HEK293 (cell line): ENCODE measurements at regions not wholly inside any gene's neighbourhood (a gene's known extent, or its start where the extent isn't known, plus 50 kb on each side); places are given as distances from the start of the nearest gene placed in this dataset.

Experiments
- CTCF ChIA-PET: fragments of 350-600 bp; formaldehyde crosslinking; extraction: SDS; loops from one replicate; lab custom pipeline; 2021; ENCODE audit warnings: antibody characterized with exemption; lab: Yijun Ruan, JAX
- POLR2A ChIA-PET: fragments of 300-600 bp; formaldehyde crosslinking; extraction: SDS; loops from one replicate; lab custom pipeline; 2020; ENCODE audit warnings: antibody characterized with exemption, inconsistent platforms; lab: Yijun Ruan, JAX
- H3K27ac ChIP-seq: fragments of 200-500 bp; sonication (Bioruptor generic); 2 replicates; pipeline ENCODE4 v1.5.1; 2014; ENCODE audit warnings: low read depth, low read length, control low read depth, inconsistent platforms; ENCODE audit errors: extremely low read depth
- H3K36me3 ChIP-seq, 2 experiments: fragments of 200-500 bp in 1 of 2; sonication (Bioruptor generic) in 1 of 2; 1 replicate in 1 of 2; 2 replicates in 1 of 2; pipeline ENCODE4 v1.5.1; 2014 to 2017; ENCODE audit warnings: inconsistent platforms in 2 of 2, low read length in 2 of 2; ENCODE audit not compliant: control insufficient read depth in 2 of 2, insufficient read depth in 1 of 2
- H3K4me1 ChIP-seq: fragments of 200-500 bp; sonication (Bioruptor generic); 2 replicates; pipeline ENCODE4 v1.5.1; 2014; ENCODE audit warnings: mild to moderate bottlenecking, low read length, inconsistent platforms; ENCODE audit not compliant: control insufficient read depth, insufficient read depth
- H3K4me3 ChIP-seq: 2 replicates; pipeline ENCODE4 v1.5.1; 2011; ENCODE audit warnings: low read depth, mild to moderate bottlenecking, control low read depth, low read length, moderate library complexity
- H3K9me3 ChIP-seq: fragments of 200-500 bp; sonication (Bioruptor generic); 2 replicates; pipeline ENCODE4 v1.5.1; 2014; ENCODE audit warnings: low read depth, low read length, inconsistent platforms; ENCODE audit not compliant: control insufficient read depth, insufficient read depth
- GFI1B ChIP-seq: fragments of 450-650 bp; formaldehyde crosslinking; IDR thresholded peaks from 2 replicates; pipeline ENCODE4 v1.5.1; 2016; ENCODE audit warnings: missing biosample characterization, missing genetic modification characterization
- KLF8 ChIP-seq: fragments of 450-650 bp; formaldehyde crosslinking; IDR thresholded peaks from 2 replicates; pipeline ENCODE4 v1.5.1; 2016; ENCODE audit warnings: missing biosample characterization, missing genetic modification characterization
- OSR2 ChIP-seq: fragments of 450-650 bp; formaldehyde crosslinking; IDR thresholded peaks from 2 replicates; pipeline ENCODE4 v1.5.1; 2016; ENCODE audit warnings: missing biosample characterization, missing genetic modification characterization
- SETDB1 ChIP-seq: IDR thresholded peaks from one replicate; pipeline ENCODE4 v1.6.1; 2017; ENCODE audit warnings: mild to moderate bottlenecking, low read length, moderate library complexity, mixed read lengths; ENCODE audit not compliant: insufficient read length
- ZBTB21 ChIP-seq: fragments of 450-650 bp; formaldehyde crosslinking; IDR thresholded peaks from 2 replicates; pipeline ENCODE4 v1.5.1; 2017; ENCODE audit warnings: missing biosample characterization, missing genetic modification characterization
- ZNF112 ChIP-seq: fragments of 450-650 bp; formaldehyde crosslinking; IDR thresholded peaks from 2 replicates; pipeline ENCODE4 v1.5.0; 2017; ENCODE audit warnings: missing biosample characterization, missing genetic modification characterization
- ZNF138 ChIP-seq: fragments of 450-650 bp; formaldehyde crosslinking; IDR thresholded peaks from 2 replicates; pipeline ENCODE4 v1.5.1; 2016; ENCODE audit warnings: missing biosample characterization, missing genetic modification characterization, borderline replicate concordance
- ZNF239 ChIP-seq: fragments of 450-650 bp; formaldehyde crosslinking; IDR thresholded peaks from 2 replicates; pipeline ENCODE4 v1.5.1; 2016; ENCODE audit warnings: missing biosample characterization, missing genetic modification characterization
- ZNF513 ChIP-seq: fragments of 450-650 bp; IDR thresholded peaks from 2 replicates; pipeline ENCODE4 v1.5.1; 2018; ENCODE audit warnings: missing biosample characterization, missing genetic modification characterization
- ZNF544 ChIP-seq: fragments of 450-650 bp; formaldehyde crosslinking; IDR thresholded peaks from 2 replicates; pipeline ENCODE4 v1.5.0; 2017; ENCODE audit warnings: missing biosample characterization, missing genetic modification characterization
- ZNF621 ChIP-seq: fragments of 450-650 bp; formaldehyde crosslinking; IDR thresholded peaks from 2 replicates; pipeline ENCODE4 v1.5.1; 2017; ENCODE audit warnings: missing biosample characterization, missing genetic modification characterization
- ZNF624 ChIP-seq: fragments of 450-650 bp; formaldehyde crosslinking; IDR thresholded peaks from 2 replicates; pipeline ENCODE4 v1.5.1; 2017; ENCODE audit warnings: missing biosample characterization, missing genetic modification characterization
- ZNF768 ChIP-seq: fragments of 450-650 bp; formaldehyde crosslinking; IDR thresholded peaks from 2 replicates; pipeline ENCODE4 v1.5.1; 2018; ENCODE audit warnings: missing biosample characterization, mild to moderate bottlenecking, missing genetic modification characterization
- ZNF843 ChIP-seq: fragments of 450-650 bp; formaldehyde crosslinking; IDR thresholded peaks from 2 replicates; pipeline ENCODE4 v1.5.1; 2016; ENCODE audit warnings: missing biosample characterization, missing genetic modification characterization
- ZSCAN18 ChIP-seq: fragments of 450-650 bp; formaldehyde crosslinking; IDR thresholded peaks from 2 replicates; pipeline ENCODE4 v1.5.1; 2016; ENCODE audit warnings: missing biosample characterization, missing genetic modification characterization
- TF ChIP-seq, protein P1 (sequence below): fragments of 450-650 bp; formaldehyde crosslinking; IDR thresholded peaks from 2 replicates; pipeline ENCODE4 v1.5.1; 2016; ENCODE audit warnings: missing biosample characterization, missing genetic modification characterization, borderline replicate concordance

GRCh38 chr12:91989143-91989542 lies 156.5 kb downstream of the BTG1 start:
- no peaks in the 10 kb centered on the region for H3K36me3 ChIP-seq
- ChIA-PET CTCF (no interaction called here), POLR2A (no interaction called here)
- no peak overlapping the region for H3K4me3 ChIP-seq
- H3K27ac ChIP-seq = no peak overlapping the region
- no peaks in the 10 kb centered on the region for H3K9me3 ChIP-seq
- no peaks in the 10 kb centered on the region for H3K4me1 ChIP-seq
- TF ChIP-seq SETDB1 = no peak
- peak; percentile 52; the same call in 1 of the 2 replicates for TF ChIP-seq ZNF513

- ChIA-PET POLR2A (no interaction called here), CTCF (no interaction called here)
- TF ChIP-seq GFI1B (tag by site-specific recombination) (no peak), ZNF624 (tag by site-specific recombination) (no peak)
- H3K9me3 ChIP-seq = no peaks in the 10 kb centered on the region
- no peak overlapping the region for H3K4me3 ChIP-seq
- no peak overlapping the region for H3K27ac ChIP-seq
- no peaks in the 10 kb centered on the region for H3K36me3 ChIP-seq
- no peaks in the 10 kb centered on the region for H3K4me1 ChIP-seq
Observed at GRCh38 chr12:91988086-91988923, 157.3 kb downstream of the BTG1 start.

- CTCF ChIA-PET = interaction anchor here (0.7 to 0.9 kb wide), 2 partner anchors 102 to 408 kb away, joined by 3 to 4 read pairs; no protein-coding TSS in a partner anchor
- no peaks in the 10 kb centered on the region for H3K36me3 ChIP-seq
- no peaks in the 10 kb centered on the region for H3K9me3 ChIP-seq
- H3K27ac ChIP-seq = no peak overlapping the region
- POLR2A ChIA-PET = no interaction called here
- H3K4me1 ChIP-seq = no peaks in the 10 kb centered on the region
- TF ChIP-seq ZNF239 (no peak), KLF8 (tag by site-specific recombination) (no peak), ZNF138 (tag by site-specific recombination) (no peak), OSR2 (tag by site-specific recombination) (no peak), ZNF112 (tag by site-specific recombination) (no peak), ZBTB21 (tag by site-specific recombination) (no peak), ZNF544 (no peak), ZSCAN18 (tag by site-specific recombination) (no peak), ZNF768 (tag by site-specific recombination) (no peak), ZNF624 (tag by site-specific recombination) (no peak), ZNF621 (no peak), ZNF843 (tag by site-specific recombination) (no peak)
- TF ChIP-seq, protein P1, sequence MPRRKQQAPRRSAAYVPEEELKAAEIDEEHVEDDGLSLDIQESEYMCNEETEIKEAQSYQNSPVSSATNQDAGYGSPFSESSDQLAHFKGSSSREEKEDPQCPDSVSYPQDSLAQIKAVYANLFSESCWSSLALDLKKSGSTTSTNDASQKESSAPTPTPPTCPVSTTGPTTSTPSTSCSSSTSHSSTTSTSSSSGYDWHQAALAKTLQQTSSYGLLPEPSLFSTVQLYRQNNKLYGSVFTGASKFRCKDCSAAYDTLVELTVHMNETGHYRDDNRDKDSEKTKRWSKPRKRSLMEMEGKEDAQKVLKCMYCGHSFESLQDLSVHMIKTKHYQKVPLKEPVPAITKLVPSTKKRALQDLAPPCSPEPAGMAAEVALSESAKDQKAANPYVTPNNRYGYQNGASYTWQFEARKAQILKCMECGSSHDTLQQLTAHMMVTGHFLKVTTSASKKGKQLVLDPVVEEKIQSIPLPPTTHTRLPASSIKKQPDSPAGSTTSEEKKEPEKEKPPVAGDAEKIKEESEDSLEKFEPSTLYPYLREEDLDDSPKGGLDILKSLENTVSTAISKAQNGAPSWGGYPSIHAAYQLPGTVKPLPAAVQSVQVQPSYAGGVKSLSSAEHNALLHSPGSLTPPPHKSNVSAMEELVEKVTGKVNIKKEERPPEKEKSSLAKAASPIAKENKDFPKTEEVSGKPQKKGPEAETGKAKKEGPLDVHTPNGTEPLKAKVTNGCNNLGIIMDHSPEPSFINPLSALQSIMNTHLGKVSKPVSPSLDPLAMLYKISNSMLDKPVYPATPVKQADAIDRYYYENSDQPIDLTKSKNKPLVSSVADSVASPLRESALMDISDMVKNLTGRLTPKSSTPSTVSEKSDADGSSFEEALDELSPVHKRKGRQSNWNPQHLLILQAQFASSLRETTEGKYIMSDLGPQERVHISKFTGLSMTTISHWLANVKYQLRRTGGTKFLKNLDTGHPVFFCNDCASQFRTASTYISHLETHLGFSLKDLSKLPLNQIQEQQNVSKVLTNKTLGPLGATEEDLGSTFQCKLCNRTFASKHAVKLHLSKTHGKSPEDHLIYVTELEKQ = no peak
- H3K4me3 ChIP-seq = no peak overlapping the region
Observed at GRCh38 chr12:91986084-91986483, 159.6 kb downstream of the BTG1 start.
